DOHH2 (cell line): ENCODE measurements at regions not wholly inside any gene's neighbourhood (a gene's known extent, or its start where the extent isn't known, plus 50 kb on each side); places are given as distances from the start of the nearest gene placed in this dataset.

Experiments used
- H3F3A ChIP-seq: fragments of 200-600 bp; sonication (generic), shearing (Covaris generic); 2 replicates; pipeline ENCODE4 v1.6.0; 2016; ENCODE audit warnings: antibody characterized with exemption, mild to moderate bottlenecking; ENCODE audit not compliant: control insufficient read depth, insufficient read depth
- H3K27ac ChIP-seq: fragments of 200-600 bp; sonication (generic); 2 replicates; pipeline ENCODE4 v1.5.1; 2014; ENCODE audit warnings: low read depth, mild to moderate bottlenecking, low read length, moderate library complexity
- H3K27me3 ChIP-seq: fragments of 200-600 bp; sonication (generic); 2 replicates; pipeline ENCODE4 v1.6.1; 2014; ENCODE audit warnings: mild to moderate bottlenecking, low read length, mixed read lengths; ENCODE audit not compliant: control insufficient read depth
- H3K36me3 ChIP-seq: fragments of 200-600 bp; sonication (generic); 2 replicates; pipeline ENCODE4 v1.6.1; 2014; ENCODE audit warnings: mild to moderate bottlenecking, low read length, moderate library complexity, mixed read lengths; ENCODE audit not compliant: control insufficient read depth
- H3K4me1 ChIP-seq: fragments of 200-600 bp; sonication (generic); 2 replicates; pipeline ENCODE4 v1.6.1; 2014; ENCODE audit warnings: mild to moderate bottlenecking, low read length, mixed read lengths; ENCODE audit not compliant: control insufficient read depth
- H3K4me2 ChIP-seq: fragments of 200-600 bp; sonication (generic); 2 replicates; pipeline ENCODE4 v1.6.0; 2014; ENCODE audit warnings: mild to moderate bottlenecking, low read length, moderate library complexity
- H3K4me3 ChIP-seq: fragments of 200-600 bp; sonication (generic); 2 replicates; pipeline ENCODE4 v1.5.1; 2014; ENCODE audit warnings: mild to moderate bottlenecking, low read length, mixed read lengths
- H3K79me2 ChIP-seq: fragments of 200-600 bp; sonication (generic); 2 replicates; pipeline ENCODE4 v1.6.1; 2014; ENCODE audit warnings: mild to moderate bottlenecking, low read length, mixed read lengths; ENCODE audit not compliant: control insufficient read depth
- H3K9me2 ChIP-seq: fragments of 200-600 bp; sonication (generic); replicated peaks from 2 replicates; pipeline ENCODE4 v1.6.1; 2014; ENCODE audit warnings: mild to moderate bottlenecking, low read length, mixed read lengths; ENCODE audit not compliant: control insufficient read depth
- H3K9me3 ChIP-seq: fragments of 200-600 bp; sonication (generic); 2 replicates; pipeline ENCODE4 v1.6.1; 2014; ENCODE audit warnings: antibody characterized with exemption, low read length, mixed read lengths; ENCODE audit not compliant: control insufficient read depth, insufficient read depth
- H4K20me1 ChIP-seq: fragments of 200-600 bp; sonication (generic); 2 replicates; pipeline ENCODE4 v1.6.0; 2014; ENCODE audit warnings: low read depth, mild to moderate bottlenecking, antibody characterized with exemption, low read length, moderate library complexity; ENCODE audit not compliant: control insufficient read depth, insufficient read depth
- EZH2phosphoT487 ChIP-seq: fragments of 200-600 bp; sonication (generic); IDR thresholded peaks from 2 replicates; pipeline ENCODE4 v1.6.1; 2017; ENCODE audit warnings: borderline replicate concordance, mild to moderate bottlenecking, antibody characterized with exemption, low read length, moderate library complexity, mixed read lengths
- TF ChIP-seq, protein P1 (sequence below): fragments of 200-600 bp; sonication (generic); IDR thresholded peaks from one replicate; pipeline ENCODE4 v1.5.1; 2014; ENCODE audit warnings: antibody characterized with exemption, mild to moderate bottlenecking, low read depth, low read length; ENCODE audit not compliant: poor library complexity, severe bottlenecking

DNA sequence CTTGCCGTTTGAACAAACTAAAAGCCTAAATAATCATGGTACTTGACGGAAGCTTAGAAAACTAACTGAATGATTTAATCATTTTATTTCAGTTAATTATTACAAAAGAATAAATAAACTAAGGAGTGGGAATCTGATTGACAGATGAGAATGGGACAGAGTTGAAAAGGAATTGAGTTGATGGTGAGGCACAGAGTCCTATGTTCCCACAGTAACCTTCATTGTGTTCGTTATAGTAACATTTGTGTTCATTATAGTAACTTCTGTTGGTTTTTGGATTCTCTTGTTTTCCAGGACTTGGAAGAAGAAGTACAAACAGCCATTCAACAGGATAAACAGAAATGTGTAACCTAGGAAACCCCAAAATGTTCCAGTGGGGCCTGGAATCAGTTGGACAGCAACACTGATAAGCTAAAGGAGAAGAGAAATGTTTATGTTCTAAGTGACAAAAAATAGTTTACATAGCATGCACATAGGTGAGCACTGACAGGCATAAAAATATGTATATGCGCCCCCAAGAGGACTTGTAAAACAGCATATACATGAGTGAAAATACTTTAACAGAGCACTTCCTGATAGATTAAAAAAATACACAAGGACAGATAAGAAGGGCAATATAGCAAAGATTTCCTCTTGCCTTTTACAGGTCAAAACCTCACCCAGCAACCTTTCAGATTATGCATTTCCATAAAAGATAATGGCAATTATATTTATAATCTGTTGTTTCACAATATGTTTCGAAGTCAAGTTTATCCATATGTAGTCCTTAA lies 218.6 kb upstream of the HTR2C start:
- Histone ChIP-seq H3K9me2 (no peaks in the 10 kb centered on the region), H3K4me1 (no peaks in the 10 kb centered on the region), H3K4me3 (no peak overlapping the region), H3F3A (no peaks in the 10 kb centered on the region), H3K4me2 (no peak overlapping the region), H3K36me3 (no peaks in the 10 kb centered on the region), H3K79me2 (no peaks in the 10 kb centered on the region), H4K20me1 (no peaks in the 10 kb centered on the region), H3K27ac (no peak overlapping the region), H3K9me3 (no peaks in the 10 kb centered on the region), H3K27me3 (no peaks in the 10 kb centered on the region)
- TF ChIP-seq, protein P1, sequence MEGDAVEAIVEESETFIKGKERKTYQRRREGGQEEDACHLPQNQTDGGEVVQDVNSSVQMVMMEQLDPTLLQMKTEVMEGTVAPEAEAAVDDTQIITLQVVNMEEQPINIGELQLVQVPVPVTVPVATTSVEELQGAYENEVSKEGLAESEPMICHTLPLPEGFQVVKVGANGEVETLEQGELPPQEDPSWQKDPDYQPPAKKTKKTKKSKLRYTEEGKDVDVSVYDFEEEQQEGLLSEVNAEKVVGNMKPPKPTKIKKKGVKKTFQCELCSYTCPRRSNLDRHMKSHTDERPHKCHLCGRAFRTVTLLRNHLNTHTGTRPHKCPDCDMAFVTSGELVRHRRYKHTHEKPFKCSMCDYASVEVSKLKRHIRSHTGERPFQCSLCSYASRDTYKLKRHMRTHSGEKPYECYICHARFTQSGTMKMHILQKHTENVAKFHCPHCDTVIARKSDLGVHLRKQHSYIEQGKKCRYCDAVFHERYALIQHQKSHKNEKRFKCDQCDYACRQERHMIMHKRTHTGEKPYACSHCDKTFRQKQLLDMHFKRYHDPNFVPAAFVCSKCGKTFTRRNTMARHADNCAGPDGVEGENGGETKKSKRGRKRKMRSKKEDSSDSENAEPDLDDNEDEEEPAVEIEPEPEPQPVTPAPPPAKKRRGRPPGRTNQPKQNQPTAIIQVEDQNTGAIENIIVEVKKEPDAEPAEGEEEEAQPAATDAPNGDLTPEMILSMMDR = no peak
- no peak for TF ChIP-seq EZH2phosphoT487

DNA sequence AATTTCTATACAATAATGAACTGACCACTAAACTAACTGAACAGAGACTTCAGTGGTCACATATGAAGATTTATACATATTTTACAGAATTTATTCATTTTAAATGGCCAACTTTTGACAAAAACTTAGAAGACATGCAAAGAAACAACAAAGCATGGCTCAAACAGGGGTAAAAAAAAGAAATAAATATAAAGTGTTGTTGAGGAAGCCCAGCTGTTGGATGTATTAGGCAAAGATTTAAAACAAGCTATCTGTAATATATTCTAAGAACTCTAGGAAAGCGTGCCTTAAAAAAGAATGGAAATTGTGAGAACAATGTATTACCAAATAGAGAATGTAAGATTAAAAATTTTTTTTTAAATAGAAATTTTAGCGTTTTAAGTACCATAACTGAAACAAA lies 210.9 kb upstream of the HTR2C start:
- Histone ChIP-seq H3K4me2 (no peak overlapping the region), H3K36me3 (no peaks in the 10 kb centered on the region), H3K27me3 (no peaks in the 10 kb centered on the region), H3K9me2 (no peaks in the 10 kb centered on the region), H3K4me1 (no peaks in the 10 kb centered on the region), H3K79me2 (no peaks in the 10 kb centered on the region), H3K4me3 (no peak overlapping the region), H3K27ac (no peak overlapping the region), H3K9me3 (no peaks in the 10 kb centered on the region), H4K20me1 (no peaks in the 10 kb centered on the region), H3F3A (no peaks in the 10 kb centered on the region)
- no peak for TF ChIP-seq EZH2phosphoT487

DNA sequence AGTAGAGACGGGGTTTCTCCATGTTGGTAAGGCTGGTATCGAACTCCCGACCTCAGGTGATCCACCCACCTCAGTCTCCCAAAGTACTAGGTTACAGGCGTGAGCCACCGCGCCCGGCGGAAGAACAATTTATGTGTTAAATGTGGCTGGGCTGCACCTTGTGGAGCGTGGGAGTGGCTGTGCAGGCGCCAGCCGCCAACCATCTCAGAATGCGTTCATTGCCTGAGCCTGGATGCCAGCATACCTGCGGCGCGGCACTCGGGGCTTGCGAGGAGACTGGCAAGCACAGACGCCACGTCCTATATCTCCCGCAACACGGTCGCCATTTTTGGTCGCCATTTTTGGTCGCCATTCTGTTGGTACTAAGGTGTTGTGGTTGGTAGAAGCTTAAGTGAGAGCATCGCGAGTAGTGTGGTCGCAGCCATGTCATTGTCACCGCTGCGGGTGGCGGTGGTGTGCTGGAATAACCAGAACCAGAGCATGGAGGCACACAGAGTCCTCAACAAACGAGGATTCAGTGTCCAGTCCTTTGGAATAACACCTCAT lies 193.6 kb upstream of the HTR2C start:
- H3K9me3 ChIP-seq = no peaks in the 10 kb centered on the region
- TF ChIP-seq, protein P1 = no peak
- TF ChIP-seq EZH2phosphoT487 = no peak
- no peaks in the 10 kb centered on the region for H4K20me1 ChIP-seq
- H3K4me1 ChIP-seq = no peaks in the 10 kb centered on the region
- no peak overlapping the region for H3K27ac ChIP-seq
- H3K27me3 ChIP-seq = no peaks in the 10 kb centered on the region
- no peaks in the 10 kb centered on the region for H3F3A ChIP-seq
- H3K36me3 ChIP-seq = no peaks in the 10 kb centered on the region
- no peak overlapping the region for H3K4me2 ChIP-seq
- H3K4me3 ChIP-seq = no peak overlapping the region
- H3K79me2 ChIP-seq = no peaks in the 10 kb centered on the region
- no peaks in the 10 kb centered on the region for H3K9me2 ChIP-seq
